ENCODE measurements at regions not wholly inside any gene's neighbourhood (a gene's known extent, or its start where the extent isn't known, plus 50 kb on each side); places are given as distances from the start of the nearest gene placed in this dataset.

DNA sequence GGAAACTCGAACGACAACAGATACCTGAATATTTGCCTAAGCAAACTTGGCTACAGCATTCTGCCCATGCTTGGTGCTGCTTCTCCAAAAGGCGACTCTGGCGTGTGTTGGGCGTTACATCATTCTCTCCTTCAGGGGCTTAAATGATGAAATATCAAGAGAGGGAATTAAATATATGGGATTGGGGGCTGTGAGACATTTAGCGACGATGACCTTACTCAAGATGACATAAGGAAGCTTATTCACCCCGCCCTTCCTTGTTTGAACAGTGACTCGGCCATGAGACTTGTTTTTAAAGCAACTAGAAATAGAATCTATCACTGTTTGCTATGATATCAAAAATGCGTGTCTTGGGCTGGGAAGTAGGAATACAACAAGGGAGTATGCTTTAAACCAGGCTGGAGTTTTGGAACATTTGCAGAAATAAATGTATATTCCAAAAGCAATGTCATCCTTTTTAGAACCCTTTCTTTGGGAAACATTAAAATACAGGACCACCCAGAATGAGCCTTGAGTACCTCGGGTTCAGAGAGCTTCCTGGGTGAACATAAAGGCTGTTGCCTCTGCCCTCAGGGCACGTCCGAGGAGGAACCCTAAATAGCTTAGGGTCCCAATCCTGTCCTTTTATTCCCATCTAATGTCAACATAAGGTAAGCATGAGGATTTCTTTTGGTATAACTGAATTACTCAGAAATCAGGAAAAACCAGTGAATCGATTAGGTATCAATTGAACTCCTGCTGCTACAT, 123.3 kb upstream of the SLC45A1 start:
- ChIA-PET CTCF (no interaction called here), POLR2A (no interaction called here)
- DNase-seq, result no peak
- Mint-ChIP-seq H3K4me1 (peaks cover 16 to 19% (median 17%) of the 10 kb centered on the region in 3 donors), H3K36me3 (no peaks in the 10 kb centered on the region), H3K4me3 (no peak overlapping the region), H3K27me3 (peaks cover 1 to 3% of the 10 kb centered on the region in 2 donors), H3K27ac (no peak overlapping the region), H3K9me3 (no peaks in the 10 kb centered on the region)
- Histone ChIP-seq H3K9me3 (no peaks in the 10 kb centered on the region), H3K27ac (ENCODE audit: low read length) (no peak overlapping the region), H3K36me3 (ENCODE audit: control insufficient read depth in 2 of 2, extremely low read depth in 1 of 2, insufficient read depth in 1 of 2, low read length in 1 of 2) (no peaks in the 10 kb centered on the region), H3K27me3 (replicated peaks in 1 of 2; ENCODE audit: control insufficient read depth in 2 of 2, extremely low read depth in 1 of 2, insufficient read depth in 2 of 2, low read length in 1 of 2) (peaks cover 0 to 12% of the 10 kb centered on the region in 2 experiments), H3K4me3 (ENCODE audit: control insufficient read depth in 1 of 2, extremely low read depth in 1 of 2, low read length in 1 of 2) (no peak overlapping the region), H3K4me1 (ENCODE audit: control insufficient read depth in 1 of 2, extremely low read depth in 1 of 2, insufficient read depth in 2 of 2, low read length in 2 of 2) (no peaks in the 10 kb centered on the region)
- ATAC-seq (replicated peaks in 1 of 4), result no peak
- WGBS (ENCODE audit: insufficient coverage), result 74% methylated on average over 3 of the region's 14 CpGs

DNA sequence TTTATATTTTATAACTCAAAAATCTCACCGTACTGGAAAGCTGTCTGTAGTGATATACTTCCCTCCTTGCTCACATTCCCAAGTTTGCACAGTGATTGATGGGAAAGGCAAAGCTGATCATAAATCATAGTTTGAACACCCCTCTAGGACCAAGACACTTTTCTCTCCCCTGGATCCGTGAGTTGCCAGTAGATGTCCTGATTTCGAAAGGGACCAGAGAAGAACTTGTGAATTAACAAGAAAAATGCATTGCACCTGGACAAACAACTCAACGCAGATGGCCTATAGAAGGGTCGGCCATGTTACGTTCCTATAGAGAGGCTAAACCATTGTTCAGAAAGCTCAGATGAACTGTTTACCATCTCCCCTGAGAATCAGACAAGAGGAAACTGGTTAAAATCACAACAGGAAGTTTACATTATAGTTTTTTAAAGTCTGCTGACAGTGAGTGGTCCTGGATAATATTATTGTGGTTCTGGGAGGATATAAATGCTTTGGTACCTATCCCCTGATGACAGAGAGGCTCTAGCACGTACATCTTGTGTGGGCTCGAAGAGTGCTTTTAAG, 124.0 kb upstream of the SLC45A1 start:
- Histone ChIP-seq H3K27ac (ENCODE audit: low read length) (no peak overlapping the region), H3K27me3 (replicated peaks in 1 of 2; ENCODE audit: control insufficient read depth in 2 of 2, extremely low read depth in 1 of 2, insufficient read depth in 2 of 2, low read length in 1 of 2) (peaks cover 0 to 12% of the 10 kb centered on the region in 2 experiments), H3K36me3 (ENCODE audit: control insufficient read depth in 2 of 2, extremely low read depth in 1 of 2, insufficient read depth in 1 of 2, low read length in 1 of 2) (no peaks in the 10 kb centered on the region), H3K4me1 (ENCODE audit: control insufficient read depth in 1 of 2, extremely low read depth in 1 of 2, insufficient read depth in 2 of 2, low read length in 2 of 2) (no peaks in the 10 kb centered on the region), H3K9me3 (no peaks in the 10 kb centered on the region), H3K4me3 (ENCODE audit: control insufficient read depth in 1 of 2, extremely low read depth in 1 of 2, low read length in 1 of 2) (no peak overlapping the region)
- H3K4me1 Mint-ChIP-seq, result peaks cover 13 to 19% (median 17%) of the 10 kb centered on the region in 3 donors
- H3K27me3 Mint-ChIP-seq, result peaks cover 1 to 3% of the 10 kb centered on the region in 2 donors
- 100% methylated on average over 2 of the region's 8 CpGs for WGBS (ENCODE audit: insufficient coverage)
- no peaks in the 10 kb centered on the region for H3K36me3 Mint-ChIP-seq
- H3K27ac Mint-ChIP-seq, result no peak overlapping the region
- POLR2A ChIA-PET, result no interaction called here
- DNase-seq (no peak), ATAC-seq (replicated peaks in 1 of 4) (no peak)
- no peaks in the 10 kb centered on the region for H3K9me3 Mint-ChIP-seq
- no peak overlapping the region for H3K4me3 Mint-ChIP-seq
- CTCF ChIA-PET, result no interaction called here

GRCh38 chr1:8191474-8191873, 126.4 kb upstream of the SLC45A1 start:
- Mint-ChIP-seq H3K36me3 (no peaks in the 10 kb centered on the region), H3K27me3 (peaks cover 0 to 1% of the 10 kb centered on the region in 2 donors), H3K4me1 (peaks cover 7 to 11% (median 11%) of the 10 kb centered on the region in 3 donors), H3K27ac (no peak overlapping the region), H3K4me3 (no peak overlapping the region), H3K9me3 (no peaks in the 10 kb centered on the region)
- WGBS (ENCODE audit: insufficient coverage), result 76% methylated on average over 5 of the region's 9 CpGs
- no peak for ATAC-seq (replicated peaks in 1 of 4)
- POLR2A ChIA-PET, result no interaction called here
- Histone ChIP-seq H3K27ac (ENCODE audit: low read length) (no peak overlapping the region), H3K4me1 (ENCODE audit: control insufficient read depth in 1 of 2, extremely low read depth in 1 of 2, insufficient read depth in 2 of 2, low read length in 2 of 2) (no peaks in the 10 kb centered on the region), H3K9me3 (no peaks in the 10 kb centered on the region), H3K4me3 (ENCODE audit: control insufficient read depth in 1 of 2, extremely low read depth in 1 of 2, low read length in 1 of 2) (no peak overlapping the region), H3K36me3 (ENCODE audit: control insufficient read depth in 2 of 2, extremely low read depth in 1 of 2, insufficient read depth in 1 of 2, low read length in 1 of 2) (no peaks in the 10 kb centered on the region), H3K27me3 (replicated peaks in 1 of 2; ENCODE audit: control insufficient read depth in 2 of 2, extremely low read depth in 1 of 2, insufficient read depth in 2 of 2, low read length in 1 of 2) (peaks cover 0 to 11% of the 10 kb centered on the region in 2 experiments)
- CTCF ChIA-PET, result no interaction called here
- no peak for DNase-seq

- Mint-ChIP-seq H3K27ac (no peak overlapping the region), H3K36me3 (no peaks in the 10 kb centered on the region), H3K27me3 (peaks cover 0 to 1% of the 10 kb centered on the region in 2 donors), H3K4me3 (no peak overlapping the region), H3K4me1 (peaks cover 7 to 11% (median 11%) of the 10 kb centered on the region in 3 donors), H3K9me3 (no peaks in the 10 kb centered on the region)
- ATAC-seq (replicated peaks in 1 of 4) (no peak), DNase-seq (no peak)
- H3K4me3 ChIP-seq (ENCODE audit: control insufficient read depth in 1 of 2, extremely low read depth in 1 of 2, low read length in 1 of 2), result no peak overlapping the region
- CTCF ChIA-PET, result no interaction called here
- WGBS (ENCODE audit: insufficient coverage), result 97% methylated on average over 4 of the region's 6 CpGs
- no peaks in the 10 kb centered on the region for H3K36me3 ChIP-seq (ENCODE audit: control insufficient read depth in 2 of 2, extremely low read depth in 1 of 2, insufficient read depth in 1 of 2, low read length in 1 of 2)
- no peaks in the 10 kb centered on the region for H3K4me1 ChIP-seq (ENCODE audit: control insufficient read depth in 1 of 2, extremely low read depth in 1 of 2, insufficient read depth in 2 of 2, low read length in 2 of 2)
- POLR2A ChIA-PET, result interaction anchor here (0.6 kb wide), 2 partner anchors 16 to 88 kb away, joined by 3 to 4 read pairs; no protein-coding TSS in a partner anchor
- H3K27me3 ChIP-seq (replicated peaks in 1 of 2; ENCODE audit: control insufficient read depth in 2 of 2, extremely low read depth in 1 of 2, insufficient read depth in 2 of 2, low read length in 1 of 2), result peaks cover 0 to 4% of the 10 kb centered on the region in 2 experiments
- H3K9me3 ChIP-seq, result no peaks in the 10 kb centered on the region
- no peak overlapping the region for H3K27ac ChIP-seq (ENCODE audit: low read length)
Measured at GRCh38 chr1:8189931-8190483, 127.9 kb upstream of the SLC45A1 start.

GRCh38 chr1:8185400-8185799, 132.5 kb upstream of the SLC45A1 start:
- WGBS (ENCODE audit: insufficient coverage), result 100% methylated on average over 1 of the region's 5 CpGs
- Histone ChIP-seq H3K9me3 (no peaks in the 10 kb centered on the region), H3K4me1 (ENCODE audit: control insufficient read depth in 1 of 2, extremely low read depth in 1 of 2, insufficient read depth in 2 of 2, low read length in 2 of 2) (peaks cover 0 to 13% of the 10 kb centered on the region in 2 experiments), H3K36me3 (ENCODE audit: control insufficient read depth in 2 of 2, extremely low read depth in 1 of 2, insufficient read depth in 1 of 2, low read length in 1 of 2) (no peaks in the 10 kb centered on the region), H3K27me3 (replicated peaks in 1 of 2; ENCODE audit: control insufficient read depth in 2 of 2, extremely low read depth in 1 of 2, insufficient read depth in 2 of 2, low read length in 1 of 2) (no peaks in the 10 kb centered on the region), H3K27ac (ENCODE audit: low read length) (no peak overlapping the region), H3K4me3 (ENCODE audit: control insufficient read depth in 1 of 2, extremely low read depth in 1 of 2, low read length in 1 of 2) (no peak overlapping the region)
- no peak overlapping the region for H3K4me3 Mint-ChIP-seq
- H3K9me3 Mint-ChIP-seq, result no peaks in the 10 kb centered on the region
- POLR2A ChIA-PET, result interaction anchor here (0.6 to 0.7 kb wide), 2 partner anchors 49 to 1019 kb away, joined by 6 to 7 read pairs; no protein-coding TSS in a partner anchor
- no peak overlapping the region for H3K27ac Mint-ChIP-seq
- H3K27me3 Mint-ChIP-seq, result no peaks in the 10 kb centered on the region
- H3K36me3 Mint-ChIP-seq, result no peaks in the 10 kb centered on the region
- CTCF ChIA-PET, result interaction anchor here in 1 of 2 donors (0.6 kb wide), 1 partner anchor 1522 kb away, joined by 4 read pairs; no protein-coding TSS in a partner anchor
- no peak for DNase-seq
- ATAC-seq (replicated peaks in 1 of 4), result no peak
- peaks cover 20 to 23% (median 23%) of the 10 kb centered on the region in 3 donors for H3K4me1 Mint-ChIP-seq

- ChIA-PET CTCF (no interaction called here), POLR2A (no interaction called here)
- H3K9me3 Mint-ChIP-seq, result peaks cover 0 to 8% (median 5%) of the 10 kb centered on the region in 3 donors
- Histone ChIP-seq H3K36me3 (ENCODE audit: control insufficient read depth in 2 of 2, extremely low read depth in 1 of 2, insufficient read depth in 1 of 2, low read length in 1 of 2) (no peaks in the 10 kb centered on the region), H3K9me3 (no peaks in the 10 kb centered on the region), H3K27me3 (replicated peaks in 1 of 2; ENCODE audit: control insufficient read depth in 2 of 2, extremely low read depth in 1 of 2, insufficient read depth in 2 of 2, low read length in 1 of 2) (no peaks in the 10 kb centered on the region), H3K4me1 (ENCODE audit: control insufficient read depth in 1 of 2, extremely low read depth in 1 of 2, insufficient read depth in 2 of 2, low read length in 2 of 2) (peaks cover 0 to 13% of the 10 kb centered on the region in 2 experiments), H3K4me3 (ENCODE audit: control insufficient read depth in 1 of 2, extremely low read depth in 1 of 2, low read length in 1 of 2) (no peak overlapping the region), H3K27ac (ENCODE audit: low read length) (no peak overlapping the region)
- peaks cover 20 to 23% (median 23%) of the 10 kb centered on the region in 3 donors for H3K4me1 Mint-ChIP-seq
- H3K27me3 Mint-ChIP-seq, result no peaks in the 10 kb centered on the region
- ATAC-seq (replicated peaks in 1 of 4) (no peak), DNase-seq (no peak)
- H3K4me3 Mint-ChIP-seq, result no peak overlapping the region
- no peaks in the 10 kb centered on the region for H3K36me3 Mint-ChIP-seq
- H3K27ac Mint-ChIP-seq, result peak overlapping the region in 1 of 2 donors; percentile 23
- WGBS (ENCODE audit: insufficient coverage), result 100% methylated on average over 1 of the region's 3 CpGs
Measured at GRCh38 chr1:8184301-8184700, 133.6 kb upstream of the SLC45A1 start.
